HEK293 (cell line): ENCODE measurements at regions not wholly inside any gene's neighbourhood (a gene's known extent, or its start where the extent isn't known, plus 50 kb on each side); places are given as distances from the start of the nearest gene placed in this dataset.

Source experiments
- CTCF ChIA-PET: fragments of 350-600 bp; formaldehyde crosslinking; extraction: SDS; loops from one replicate; lab custom pipeline; 2021; ENCODE audit warnings: antibody characterized with exemption; lab: Yijun Ruan, JAX
- POLR2A ChIA-PET: fragments of 300-600 bp; formaldehyde crosslinking; extraction: SDS; loops from one replicate; lab custom pipeline; 2020; ENCODE audit warnings: antibody characterized with exemption, inconsistent platforms; lab: Yijun Ruan, JAX
- H3K27ac ChIP-seq: fragments of 200-500 bp; sonication (Bioruptor generic); 2 replicates; pipeline ENCODE4 v1.5.1; 2014; ENCODE audit warnings: low read depth, low read length, control low read depth, inconsistent platforms; ENCODE audit errors: extremely low read depth
- H3K36me3 ChIP-seq, 2 experiments: fragments of 200-500 bp in 1 of 2; sonication (Bioruptor generic) in 1 of 2; 1 replicate in 1 of 2; 2 replicates in 1 of 2; pipeline ENCODE4 v1.5.1; 2014 to 2017; ENCODE audit warnings: inconsistent platforms in 2 of 2, low read length in 2 of 2; ENCODE audit not compliant: control insufficient read depth in 2 of 2, insufficient read depth in 1 of 2
- H3K4me1 ChIP-seq: fragments of 200-500 bp; sonication (Bioruptor generic); 2 replicates; pipeline ENCODE4 v1.5.1; 2014; ENCODE audit warnings: mild to moderate bottlenecking, low read length, inconsistent platforms; ENCODE audit not compliant: control insufficient read depth, insufficient read depth
- H3K4me3 ChIP-seq: 2 replicates; pipeline ENCODE4 v1.5.1; 2011; ENCODE audit warnings: low read depth, mild to moderate bottlenecking, control low read depth, low read length, moderate library complexity
- H3K9me3 ChIP-seq: fragments of 200-500 bp; sonication (Bioruptor generic); 2 replicates; pipeline ENCODE4 v1.5.1; 2014; ENCODE audit warnings: low read depth, low read length, inconsistent platforms; ENCODE audit not compliant: control insufficient read depth, insufficient read depth
- FEZF1 ChIP-seq: fragments of 450-650 bp; formaldehyde crosslinking; IDR thresholded peaks from 2 replicates; pipeline ENCODE4 v1.5.1; 2016; ENCODE audit warnings: missing biosample characterization, missing genetic modification characterization
- KLF1 ChIP-seq: fragments of 450-650 bp; formaldehyde crosslinking; IDR thresholded peaks from 2 replicates; pipeline ENCODE4 v1.5.1; 2016; ENCODE audit warnings: missing biosample characterization, missing genetic modification characterization
- KLF10 ChIP-seq: fragments of 450-650 bp; IDR thresholded peaks from 2 replicates; pipeline ENCODE4 v1.5.1; 2018; ENCODE audit warnings: missing biosample characterization, mild to moderate bottlenecking, missing genetic modification characterization
- OVOL3 ChIP-seq: fragments of 450-650 bp; formaldehyde crosslinking; IDR thresholded peaks from 2 replicates; pipeline ENCODE4 v1.5.1; 2016; ENCODE audit warnings: missing biosample characterization, missing genetic modification characterization
- PRDM10 ChIP-seq: fragments of 450-650 bp; formaldehyde crosslinking; IDR thresholded peaks from 2 replicates; pipeline ENCODE4 v1.5.1; 2016; ENCODE audit warnings: missing biosample characterization, missing genetic modification characterization
- RBAK ChIP-seq: fragments of 450-650 bp; formaldehyde crosslinking; IDR thresholded peaks from 2 replicates; pipeline ENCODE4 v1.5.1; 2016; ENCODE audit warnings: missing biosample characterization, missing genetic modification characterization
- REPIN1 ChIP-seq: fragments of 450-650 bp; formaldehyde crosslinking; IDR thresholded peaks from 2 replicates; pipeline ENCODE4 v1.5.1; 2017; ENCODE audit warnings: missing biosample characterization, missing genetic modification characterization, low read depth
- SETDB1 ChIP-seq: IDR thresholded peaks from one replicate; pipeline ENCODE4 v1.6.1; 2017; ENCODE audit warnings: mild to moderate bottlenecking, low read length, moderate library complexity, mixed read lengths; ENCODE audit not compliant: insufficient read length
- TCF7L2 ChIP-seq: IDR thresholded peaks from 2 replicates; pipeline ENCODE4 v1.6.1; 2011; ENCODE audit warnings: low read depth, mild to moderate bottlenecking, inconsistent platforms, low read length, moderate library complexity, borderline replicate concordance
- ZBTB44 ChIP-seq: fragments of 450-650 bp; IDR thresholded peaks from 2 replicates; pipeline ENCODE4 v1.5.1; 2018; ENCODE audit warnings: missing biosample characterization, mild to moderate bottlenecking, missing genetic modification characterization
- ZBTB48 ChIP-seq: fragments of 450-650 bp; formaldehyde crosslinking; IDR thresholded peaks from 2 replicates; pipeline ENCODE4 v1.5.1; 2016; ENCODE audit warnings: missing biosample characterization, missing genetic modification characterization
- ZNF214 ChIP-seq: fragments of 450-650 bp; formaldehyde crosslinking; IDR thresholded peaks from 2 replicates; pipeline ENCODE4 v1.5.1; 2017; ENCODE audit warnings: missing biosample characterization, mild to moderate bottlenecking, missing genetic modification characterization, borderline replicate concordance
- ZNF302 ChIP-seq: fragments of 450-650 bp; formaldehyde crosslinking; IDR thresholded peaks from 2 replicates; pipeline ENCODE4 v1.5.1; 2016; ENCODE audit warnings: missing biosample characterization, missing genetic modification characterization, low read depth
- ZNF404 ChIP-seq: fragments of 450-650 bp; formaldehyde crosslinking; IDR thresholded peaks from 2 replicates; pipeline ENCODE4 v1.5.1; 2017; ENCODE audit warnings: missing biosample characterization, missing genetic modification characterization
- ZNF561 ChIP-seq: fragments of 450-650 bp; IDR thresholded peaks from 2 replicates; pipeline ENCODE4 v1.5.1; 2018; ENCODE audit warnings: missing biosample characterization, missing genetic modification characterization, borderline replicate concordance
- ZNF571 ChIP-seq: fragments of 450-650 bp; formaldehyde crosslinking; IDR thresholded peaks from 2 replicates; pipeline ENCODE4 v1.5.0; 2017; ENCODE audit warnings: missing biosample characterization, missing genetic modification characterization
- ZNF623 ChIP-seq: fragments of 450-650 bp; formaldehyde crosslinking; IDR thresholded peaks from 2 replicates; pipeline ENCODE4 v1.5.1; 2016; ENCODE audit warnings: missing biosample characterization, missing genetic modification characterization
- ZNF677 ChIP-seq: fragments of 450-650 bp; IDR thresholded peaks from 2 replicates; pipeline ENCODE4 v1.5.0; 2018; ENCODE audit warnings: missing biosample characterization, mild to moderate bottlenecking, missing genetic modification characterization, moderate library complexity
- ZNF707 ChIP-seq: fragments of 450-650 bp; formaldehyde crosslinking; IDR thresholded peaks from 2 replicates; pipeline ENCODE4 v1.5.1; 2016; ENCODE audit warnings: missing biosample characterization, missing genetic modification characterization
- ZNF791 ChIP-seq: fragments of 450-650 bp; formaldehyde crosslinking; IDR thresholded peaks from 2 replicates; pipeline ENCODE4 v1.5.1; 2016; ENCODE audit warnings: missing biosample characterization, missing genetic modification characterization
- ZNF830 ChIP-seq: fragments of 450-650 bp; IDR thresholded peaks from 2 replicates; pipeline ENCODE4 v1.5.0; 2018; ENCODE audit warnings: missing biosample characterization, missing genetic modification characterization, low read depth, mild to moderate bottlenecking, moderate library complexity
- TF ChIP-seq, protein P1 (sequence below): fragments of 450-650 bp; formaldehyde crosslinking; IDR thresholded peaks from 2 replicates; pipeline ENCODE4 v1.5.1; 2016; ENCODE audit warnings: missing biosample characterization, missing genetic modification characterization

DNA sequence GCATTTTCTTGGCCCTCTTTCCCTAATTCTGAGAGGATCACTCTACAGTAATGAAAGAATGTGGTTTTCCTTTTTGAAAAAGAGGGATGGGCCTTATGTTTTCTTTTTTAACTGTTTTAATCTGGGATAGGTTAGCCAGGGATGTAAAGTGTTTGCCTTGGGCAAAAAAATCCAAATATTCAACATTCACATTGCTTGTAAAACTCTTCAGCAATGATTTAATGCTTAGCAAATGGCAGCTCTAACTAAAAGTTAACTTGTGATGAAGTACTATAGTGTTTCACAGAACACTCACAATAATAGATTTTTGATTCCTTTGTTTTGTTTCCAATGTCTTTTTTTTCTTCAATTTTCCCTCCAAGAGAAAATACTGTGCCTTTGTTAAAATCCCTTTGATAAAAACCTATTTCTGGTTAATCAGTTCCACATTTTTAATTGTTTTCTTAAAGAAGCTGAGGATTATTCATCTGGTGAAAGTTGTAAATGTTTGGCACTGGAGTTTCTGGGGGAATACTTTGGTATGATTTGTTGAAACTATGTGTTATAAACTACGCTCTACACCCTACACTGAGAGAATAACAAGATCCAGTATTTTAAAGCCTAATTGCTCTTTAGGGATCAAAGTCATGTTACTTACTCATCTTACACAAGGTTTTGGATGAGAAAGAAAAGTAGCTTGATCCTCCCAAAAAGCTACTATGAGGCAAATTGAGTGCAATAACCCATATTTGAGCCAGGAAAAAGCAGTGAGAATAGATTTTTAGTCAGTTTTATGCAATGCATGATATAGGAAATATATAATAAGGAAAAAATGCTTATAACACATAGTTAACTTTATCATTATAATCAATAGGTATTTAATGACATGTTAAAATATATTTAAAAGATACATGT is 335.8 kb downstream of the EPHA7 start (continued):
- peak; percentile 53 for TF ChIP-seq KLF10
- no peak for TF ChIP-seq ZNF214 (tag by site-specific recombination)
- TF ChIP-seq ZNF561 (tag by site-specific recombination), result no peak
- no peak for TF ChIP-seq ZNF302
- peak; percentile 73 for TF ChIP-seq FEZF1 (tag by site-specific recombination)
- TF ChIP-seq ZNF707 (tag by site-specific recombination), result no peak
- TF ChIP-seq RBAK (tag by site-specific recombination), result no peak
- TF ChIP-seq KLF1 (tag by site-specific recombination), result no peak
- no peak for TF ChIP-seq REPIN1
- TF ChIP-seq ZNF623, result no peak
- TF ChIP-seq ZBTB44 (tag by site-specific recombination), result no peak
- no peak for TF ChIP-seq SETDB1
- no peak for TF ChIP-seq ZNF571 (tag by site-specific recombination)

GRCh38 chr6:93081901-93082300 is 337.5 kb downstream of the EPHA7 start:
- Histone ChIP-seq H3K36me3 (no peaks in the 10 kb centered on the region), H3K27ac (no peak overlapping the region), H3K4me3 (no peak overlapping the region), H3K4me1 (peaks cover 21% of the 10 kb centered on the region)
- POLR2A ChIA-PET, result no interaction called here
- TF ChIP-seq TCF7L2 (peak; percentile 57; the same call in 1 of the 2 replicates), ZNF623 (no peak)
- TF ChIP-seq, all 188 proteins: peak for 1
- CTCF ChIA-PET, result interaction anchor here (0.7 to 1.3 kb wide), 2 partner anchors 24 to 343 kb away, joined by 3 to 4 read pairs; no protein-coding TSS in a partner anchor
- no peaks in the 10 kb centered on the region for H3K9me3 ChIP-seq

DNA sequence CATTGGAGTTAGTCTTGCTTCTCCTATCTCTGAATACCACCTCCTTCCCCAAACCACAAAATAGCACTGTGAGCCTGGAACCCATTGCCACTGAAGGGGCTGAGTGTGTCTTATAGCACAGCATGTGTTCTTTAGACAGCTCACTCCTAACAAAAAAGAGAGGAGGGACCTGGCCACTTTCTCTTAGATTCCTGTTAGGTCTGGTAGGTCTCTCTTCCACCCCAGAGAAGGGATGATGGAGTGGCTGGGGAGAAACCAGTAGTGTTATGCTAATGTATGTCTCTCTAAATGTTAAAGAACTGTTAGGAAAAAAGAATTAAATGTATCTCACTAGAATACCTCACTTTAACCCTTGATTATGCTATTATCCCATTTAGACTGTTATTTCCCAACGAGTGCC is 340.3 kb downstream of the EPHA7 start:
- Histone ChIP-seq H3K4me3 (no peak overlapping the region), H3K4me1 (peaks cover 21% of the 10 kb centered on the region), H3K27ac (no peak overlapping the region), H3K9me3 (no peaks in the 10 kb centered on the region)
- POLR2A ChIA-PET, result interaction anchor here (1.0 kb wide), 1 partner anchor 341 kb away, joined by 3 read pairs; the partner anchor contains the start of gene EPHA7
- CTCF ChIA-PET, result interaction anchor here (1.6 kb wide), 1 partner anchor 344 kb away, joined by 3 read pairs; no protein-coding TSS in a partner anchor
- TF ChIP-seq ZNF791 (tag by site-specific recombination) (no peak), ZBTB48 (tag by site-specific recombination) (no peak), ZNF677 (tag by site-specific recombination) (no peak), ZNF830 (tag by site-specific recombination) (no peak), ZNF404 (tag by site-specific recombination) (no peak), OVOL3 (no peak), PRDM10 (tag by site-specific recombination) (no peak)
- TF ChIP-seq, protein P1, sequence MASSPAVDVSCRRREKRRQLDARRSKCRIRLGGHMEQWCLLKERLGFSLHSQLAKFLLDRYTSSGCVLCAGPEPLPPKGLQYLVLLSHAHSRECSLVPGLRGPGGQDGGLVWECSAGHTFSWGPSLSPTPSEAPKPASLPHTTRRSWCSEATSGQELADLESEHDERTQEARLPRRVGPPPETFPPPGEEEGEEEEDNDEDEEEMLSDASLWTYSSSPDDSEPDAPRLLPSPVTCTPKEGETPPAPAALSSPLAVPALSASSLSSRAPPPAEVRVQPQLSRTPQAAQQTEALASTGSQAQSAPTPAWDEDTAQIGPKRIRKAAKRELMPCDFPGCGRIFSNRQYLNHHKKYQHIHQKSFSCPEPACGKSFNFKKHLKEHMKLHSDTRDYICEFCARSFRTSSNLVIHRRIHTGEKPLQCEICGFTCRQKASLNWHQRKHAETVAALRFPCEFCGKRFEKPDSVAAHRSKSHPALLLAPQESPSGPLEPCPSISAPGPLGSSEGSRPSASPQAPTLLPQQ, result no peak
- TF ChIP-seq, all 188 proteins: peak for 0
- no peaks in the 10 kb centered on the region for H3K36me3 ChIP-seq
